Right atrium auricular region (tissue), 2 donors: ENCODE measurements at regions not wholly inside any gene's neighbourhood (a gene's known extent, or its start where the extent isn't known, plus 50 kb on each side); places are given as distances from the start of the nearest gene placed in this dataset.

Experiments used
- DNase-seq: peaks from one replicate; pipeline ENCODE4 v3.0.0-alpha.2; 2019; ENCODE audit warnings: low spot score
- H3K27ac ChIP-seq, 2 donors: fragments of 200-600 bp; sonication (generic); 1 replicate in 1 of 2; 2 replicates in 1 of 2; pipeline ENCODE4 v1.5.1; 2016 to 2019
- H3K27me3 ChIP-seq, 2 donors: fragments of 200-600 bp; sonication (generic); one replicate each; pipeline versions ENCODE4 v1.5.1 to v1.6.0; 2017 to 2019
- H3K36me3 ChIP-seq: fragments of 200-600 bp; sonication (generic); one replicate; pipeline ENCODE4 v1.5.1; 2016
- H3K4me1 ChIP-seq, 2 donors: fragments of 200-600 bp; sonication (generic); one replicate each; pipeline versions ENCODE4 v1.5.1 to v1.6.0; 2017 to 2019
- H3K4me3 ChIP-seq, 2 donors: fragments of 200-600 bp; sonication (generic); 1 replicate in 1 of 2; 2 replicates in 1 of 2; pipeline ENCODE4 v1.5.1; 2017 to 2019; ENCODE audit warnings: mild to moderate bottlenecking in 1 of 2, moderate library complexity in 1 of 2
- H3K9me3 ChIP-seq, 2 donors: fragments of 200-600 bp; sonication (generic); one replicate each; pipeline ENCODE4 v1.5.1; 2019
- CTCF ChIP-seq, 2 donors: fragments of 200-600 bp; sonication (generic); IDR thresholded peaks; one replicate each; pipeline ENCODE4 v1.5.1; 2019; ENCODE audit warnings: antibody characterized with exemption in 2 of 2

GRCh38 chr7:155864991-155865690, 52.9 kb upstream of the SHH start:
- H3K27me3 ChIP-seq, result no peaks in the 10 kb centered on the region
- H3K36me3 ChIP-seq, result no peaks in the 10 kb centered on the region
- no peak for TF ChIP-seq CTCF (IDR thresholded peaks at IDR 0.05)
- H3K4me1 ChIP-seq, result peaks cover 0 to 16% of the 10 kb centered on the region in 2 donors
- no peak for DNase-seq
- H3K4me3 ChIP-seq, result no peak overlapping the region
- H3K9me3 ChIP-seq, result no peaks in the 10 kb centered on the region
- no peak overlapping the region for H3K27ac ChIP-seq

- Histone ChIP-seq H3K27ac (no peak overlapping the region), H3K36me3 (no peaks in the 10 kb centered on the region), H3K9me3 (no peaks in the 10 kb centered on the region), H3K27me3 (no peaks in the 10 kb centered on the region), H3K4me1 (peaks cover 0 to 16% of the 10 kb centered on the region in 2 donors), H3K4me3 (no peak overlapping the region)
- DNase-seq, result no peak
- TF ChIP-seq CTCF (IDR thresholded peaks at IDR 0.05), result no peak
These were observed 52.2 kb upstream of the SHH start for GRCh38 chr7:155864271-155864985.

- no peak for TF ChIP-seq CTCF (IDR thresholded peaks at IDR 0.05)
- H3K4me1 ChIP-seq, result peaks cover 0 to 16% of the 10 kb centered on the region in 2 donors
- no peak for DNase-seq
- H3K27ac ChIP-seq, result no peak overlapping the region
- H3K9me3 ChIP-seq, result no peaks in the 10 kb centered on the region
- H3K27me3 ChIP-seq, result no peaks in the 10 kb centered on the region
- H3K36me3 ChIP-seq, result no peaks in the 10 kb centered on the region
- no peak overlapping the region for H3K4me3 ChIP-seq
These were observed 51.5 kb upstream of the SHH start for GRCh38 chr7:155863721-155864151.

GRCh38 chr7:155862123-155862892, 50.0 kb upstream of the SHH start:
- no peaks in the 10 kb centered on the region for H3K36me3 ChIP-seq
- no peak for DNase-seq

More at GRCh38 chr7:155862123-155862892, 50.0 kb upstream of the SHH start:
- Histone ChIP-seq H3K27me3 (no peaks in the 10 kb centered on the region), H3K4me1 (peaks cover 0 to 16% of the 10 kb centered on the region in 2 donors), H3K4me3 (no peak overlapping the region), H3K27ac (no peak overlapping the region), H3K9me3 (no peaks in the 10 kb centered on the region)
- TF ChIP-seq CTCF (IDR thresholded peaks at IDR 0.05), result no peak
